Chondrocyte (in vitro differentiated cells): ENCODE measurements at regions not wholly inside any gene's neighbourhood (a gene's known extent, or its start where the extent isn't known, plus 50 kb on each side); places are given as distances from the start of the nearest gene placed in this dataset.

ENCODE experiments used
- DNase-seq: peaks from one replicate; pipeline ENCODE4 v3.0.0; 2021; ENCODE audit warnings: mixed read lengths, low spot score
- H3K27ac Mint-ChIP-seq: one replicate; pipeline ENCODE4 v1.8.0; 2021; ENCODE audit warnings: mild to moderate bottlenecking, moderate library complexity, mixed read lengths; ENCODE audit not compliant: unreplicated experiment
- H3K27me3 Mint-ChIP-seq: 2 replicates; pipeline ENCODE4 v1.8.0; 2021; ENCODE audit warnings: low read depth, mixed read lengths
- H3K36me3 Mint-ChIP-seq: 2 replicates; pipeline ENCODE4 v1.8.0; 2021; ENCODE audit warnings: low read depth, mixed read lengths
- H3K4me1 Mint-ChIP-seq: 2 replicates; pipeline ENCODE4 v1.8.0; 2021; ENCODE audit warnings: low read depth, mild to moderate bottlenecking, mixed read lengths
- H3K4me3 Mint-ChIP-seq: one replicate; pipeline ENCODE4 v1.8.0; 2021; ENCODE audit warnings: mild to moderate bottlenecking, moderate library complexity, mixed read lengths; ENCODE audit not compliant: unreplicated experiment
- H3K9me3 Mint-ChIP-seq: 2 replicates; pipeline ENCODE4 v1.8.0; 2021; ENCODE audit warnings: low read depth, mixed read lengths
- TF ChIP-seq, protein P1 (sequence below): fragments of 200-600 bp; sonication (generic); IDR thresholded peaks from 2 replicates; pipeline ENCODE4 v1.5.0; 2021; ENCODE audit warnings: antibody characterized with exemption, mild to moderate bottlenecking, moderate library complexity

DNA sequence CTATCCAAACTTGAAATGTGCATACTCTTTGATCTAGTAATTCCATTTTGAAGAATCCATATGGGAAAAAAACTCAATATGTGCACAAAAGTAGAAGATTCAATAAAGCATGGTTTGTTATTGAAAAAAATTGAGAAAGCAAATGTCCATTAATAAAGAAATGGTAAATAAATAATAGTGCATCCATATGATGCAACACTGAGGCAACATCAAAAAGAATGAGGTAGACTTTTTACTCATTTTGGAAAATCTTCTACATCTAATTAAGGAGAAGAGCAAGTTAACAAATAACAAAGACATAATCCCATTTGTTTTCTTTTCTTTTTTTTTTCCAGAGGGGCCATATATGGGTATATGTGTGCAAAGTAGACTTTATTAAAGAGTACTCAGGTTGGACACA is 52.5 kb upstream of the FST start:
- no peaks in the 10 kb centered on the region for H3K9me3 Mint-ChIP-seq
- peaks cover 18% of the 10 kb centered on the region for H3K4me1 Mint-ChIP-seq
- no peak overlapping the region for H3K27ac Mint-ChIP-seq
- no peaks in the 10 kb centered on the region for H3K27me3 Mint-ChIP-seq
- TF ChIP-seq, protein P1, sequence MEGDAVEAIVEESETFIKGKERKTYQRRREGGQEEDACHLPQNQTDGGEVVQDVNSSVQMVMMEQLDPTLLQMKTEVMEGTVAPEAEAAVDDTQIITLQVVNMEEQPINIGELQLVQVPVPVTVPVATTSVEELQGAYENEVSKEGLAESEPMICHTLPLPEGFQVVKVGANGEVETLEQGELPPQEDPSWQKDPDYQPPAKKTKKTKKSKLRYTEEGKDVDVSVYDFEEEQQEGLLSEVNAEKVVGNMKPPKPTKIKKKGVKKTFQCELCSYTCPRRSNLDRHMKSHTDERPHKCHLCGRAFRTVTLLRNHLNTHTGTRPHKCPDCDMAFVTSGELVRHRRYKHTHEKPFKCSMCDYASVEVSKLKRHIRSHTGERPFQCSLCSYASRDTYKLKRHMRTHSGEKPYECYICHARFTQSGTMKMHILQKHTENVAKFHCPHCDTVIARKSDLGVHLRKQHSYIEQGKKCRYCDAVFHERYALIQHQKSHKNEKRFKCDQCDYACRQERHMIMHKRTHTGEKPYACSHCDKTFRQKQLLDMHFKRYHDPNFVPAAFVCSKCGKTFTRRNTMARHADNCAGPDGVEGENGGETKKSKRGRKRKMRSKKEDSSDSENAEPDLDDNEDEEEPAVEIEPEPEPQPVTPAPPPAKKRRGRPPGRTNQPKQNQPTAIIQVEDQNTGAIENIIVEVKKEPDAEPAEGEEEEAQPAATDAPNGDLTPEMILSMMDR: no peak
- H3K4me3 Mint-ChIP-seq: no peak overlapping the region
- peaks cover 1% of the 10 kb centered on the region for H3K36me3 Mint-ChIP-seq
- DNase-seq: no peak

DNA sequence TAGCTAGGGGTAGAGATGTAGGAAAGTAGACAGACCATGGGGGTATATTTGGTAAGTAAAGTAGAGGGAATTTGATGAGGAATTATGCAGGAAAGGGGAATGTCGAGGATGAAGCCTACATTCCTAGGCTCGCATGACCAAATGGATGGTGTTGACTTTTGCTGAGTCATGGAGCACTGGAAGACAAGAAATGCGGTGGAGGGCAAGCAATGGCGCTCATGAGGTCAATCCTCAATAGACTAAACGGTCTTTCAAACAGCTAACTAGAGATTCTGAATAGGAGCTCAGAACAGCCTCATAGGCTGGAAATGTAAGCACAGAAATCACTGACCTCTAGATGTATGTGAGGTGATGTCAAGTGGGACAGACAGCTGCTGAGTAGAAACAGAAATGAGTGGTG is 50.7 kb upstream of the FST start:
- H3K27me3 Mint-ChIP-seq: no peaks in the 10 kb centered on the region
- no peaks in the 10 kb centered on the region for H3K36me3 Mint-ChIP-seq
- DNase-seq: no peak
- H3K4me1 Mint-ChIP-seq: peaks cover 18% of the 10 kb centered on the region
- TF ChIP-seq, protein P1: no peak
- H3K4me3 Mint-ChIP-seq: no peak overlapping the region
- peak overlapping the region; percentile 6 for H3K27ac Mint-ChIP-seq
- H3K9me3 Mint-ChIP-seq: no peaks in the 10 kb centered on the region

DNA sequence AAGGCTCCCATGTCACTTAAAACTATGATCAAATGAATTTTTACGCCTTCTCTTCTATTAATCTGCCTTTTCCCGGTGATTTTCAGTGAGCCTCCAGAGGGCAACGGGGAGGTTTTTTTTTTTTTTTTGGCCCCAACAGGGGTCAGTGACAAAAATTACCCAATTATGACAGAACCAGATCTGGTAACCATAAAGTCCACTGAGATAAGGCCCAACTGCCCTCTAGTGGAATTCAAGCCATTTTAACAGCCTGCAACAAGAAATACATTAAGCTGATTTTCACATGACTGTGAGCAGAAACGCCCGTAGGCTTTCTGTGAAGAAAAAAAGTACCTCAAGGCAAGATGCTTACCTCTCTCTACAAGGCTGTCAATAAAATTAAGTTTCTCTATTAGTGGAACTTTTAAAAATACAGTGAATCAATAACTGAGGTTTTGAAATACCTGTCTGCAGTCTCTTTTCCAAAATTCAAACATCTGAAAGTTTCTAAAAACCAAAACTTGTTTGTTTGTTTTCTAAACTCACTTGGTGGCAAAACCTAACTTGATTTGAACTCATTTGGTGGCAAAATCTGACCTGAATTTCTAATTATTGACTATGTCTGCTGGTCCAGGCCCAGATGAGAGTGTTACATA is 49.7 kb upstream of the FST start:
- Mint-ChIP-seq H3K4me3 (no peak overlapping the region), H3K9me3 (no peaks in the 10 kb centered on the region)

More for the DNA sequence above, 49.7 kb upstream of the FST start:
- Mint-ChIP-seq H3K27ac (no peak overlapping the region), H3K4me1 (peaks cover 18% of the 10 kb centered on the region), H3K27me3 (no peaks in the 10 kb centered on the region), H3K36me3 (no peaks in the 10 kb centered on the region)
- TF ChIP-seq, protein P1: peak; percentile 87
- DNase-seq: no peak
